ENCODE measurements at regions not wholly inside any gene's neighbourhood (a gene's known extent, or its start where the extent isn't known, plus 50 kb on each side); places are given as distances from the start of the nearest gene placed in this dataset.

DNA sequence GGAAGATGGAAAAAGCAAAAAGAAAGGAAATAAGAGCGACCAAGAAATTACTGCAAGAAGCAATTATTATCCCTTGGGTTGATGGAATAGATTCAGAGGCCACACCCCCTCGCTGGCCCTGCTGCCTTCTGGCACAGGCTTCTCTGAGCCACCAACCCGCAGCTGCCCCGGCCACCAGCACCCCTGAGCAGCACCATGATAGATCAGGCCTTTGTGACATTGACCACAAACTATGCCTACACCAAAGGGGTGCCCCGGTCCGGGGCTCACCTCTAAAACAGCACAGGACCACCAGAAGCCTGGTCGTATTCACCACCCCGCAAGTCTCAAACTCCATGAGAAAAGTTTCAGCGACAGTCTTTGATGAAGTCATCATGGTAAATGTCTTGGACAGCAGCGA lies 1059.3 kb downstream of the SLITRK1 start:
- Histone ChIP-seq H3K27ac (ENCODE audit: low read length) (no peak overlapping the region), H3K4me3 (ENCODE audit: low read length) (no peak overlapping the region), H3K9me2 (replicated peaks; ENCODE audit: low read length) (no peaks in the 10 kb centered on the region), H3K27me3 (ENCODE audit: low read length) (no peaks in the 10 kb centered on the region), H3F3A (ENCODE audit: low read length, unreplicated experiment) (no peaks in the 10 kb centered on the region), H3K4me2 (ENCODE audit: low read length) (no peak overlapping the region), H3K36me3 (ENCODE audit: low read depth, low read length) (no peaks in the 10 kb centered on the region), H3K4me1 (ENCODE audit: insufficient read depth, low read length) (no peaks in the 10 kb centered on the region), H4K20me1 (ENCODE audit: low read length) (no peaks in the 10 kb centered on the region), H3K9me3 (ENCODE audit: low read length) (no peaks in the 10 kb centered on the region), H3K9ac (ENCODE audit: low read length) (no peak overlapping the region), H3K79me2 (ENCODE audit: low read length) (no peaks in the 10 kb centered on the region), H2AFZ (ENCODE audit: low read length) (no peak overlapping the region)
- ChIA-PET POLR2A (ENCODE audit: unreplicated experiment) (no interaction called here), CTCF (no interaction called here)
- TF ChIP-seq, protein P1, sequence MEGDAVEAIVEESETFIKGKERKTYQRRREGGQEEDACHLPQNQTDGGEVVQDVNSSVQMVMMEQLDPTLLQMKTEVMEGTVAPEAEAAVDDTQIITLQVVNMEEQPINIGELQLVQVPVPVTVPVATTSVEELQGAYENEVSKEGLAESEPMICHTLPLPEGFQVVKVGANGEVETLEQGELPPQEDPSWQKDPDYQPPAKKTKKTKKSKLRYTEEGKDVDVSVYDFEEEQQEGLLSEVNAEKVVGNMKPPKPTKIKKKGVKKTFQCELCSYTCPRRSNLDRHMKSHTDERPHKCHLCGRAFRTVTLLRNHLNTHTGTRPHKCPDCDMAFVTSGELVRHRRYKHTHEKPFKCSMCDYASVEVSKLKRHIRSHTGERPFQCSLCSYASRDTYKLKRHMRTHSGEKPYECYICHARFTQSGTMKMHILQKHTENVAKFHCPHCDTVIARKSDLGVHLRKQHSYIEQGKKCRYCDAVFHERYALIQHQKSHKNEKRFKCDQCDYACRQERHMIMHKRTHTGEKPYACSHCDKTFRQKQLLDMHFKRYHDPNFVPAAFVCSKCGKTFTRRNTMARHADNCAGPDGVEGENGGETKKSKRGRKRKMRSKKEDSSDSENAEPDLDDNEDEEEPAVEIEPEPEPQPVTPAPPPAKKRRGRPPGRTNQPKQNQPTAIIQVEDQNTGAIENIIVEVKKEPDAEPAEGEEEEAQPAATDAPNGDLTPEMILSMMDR (conservative IDR thresholded peaks at IDR 0.05; ENCODE audit: low read depth, low read length): no peak
- TF ChIP-seq EZH2phosphoT487 (IDR thresholded peaks at IDR 0.05; ENCODE audit: borderline replicate concordance, low read length) (no peak), EZH2 (IDR thresholded peaks at IDR 0.05; ENCODE audit: low read length, unreplicated experiment) (no peak)
- intact Hi-C loops (cut with micrococcal nuclease): no loop called here
- BruUV-seq (replicated peaks): no TSS peak
- ATAC-seq (no peak), DNase-seq (no peak)

DNA sequence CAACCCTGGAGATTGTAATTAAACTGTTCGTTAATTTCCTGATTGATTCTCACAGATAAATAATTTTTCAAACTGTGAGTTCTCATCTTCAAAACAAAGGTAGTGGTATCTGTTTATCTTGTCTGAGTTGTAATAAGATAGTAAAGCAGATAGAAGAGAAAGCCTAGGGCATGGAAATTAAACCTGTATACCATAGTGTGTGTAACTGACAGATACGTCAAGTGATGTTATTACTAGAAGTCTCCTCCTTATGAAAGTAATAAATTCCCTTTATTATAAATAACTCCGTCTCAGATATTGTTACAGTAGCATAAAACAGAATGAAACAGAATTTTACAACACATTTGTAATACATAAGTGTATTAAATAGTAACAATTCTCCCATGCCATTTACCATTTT lies 1065.1 kb downstream of the SLITRK1 start:
- TF ChIP-seq EZH2 (IDR thresholded peaks at IDR 0.05; ENCODE audit: low read length, unreplicated experiment) (no peak), EZH2phosphoT487 (IDR thresholded peaks at IDR 0.05; ENCODE audit: borderline replicate concordance, low read length) (no peak)
- TF ChIP-seq, protein P1 (conservative IDR thresholded peaks at IDR 0.05; ENCODE audit: low read depth, low read length): no peak
- ATAC-seq (no peak), DNase-seq (no peak)
- no peak overlapping the region for H3K9ac ChIP-seq (ENCODE audit: low read length)
- H3F3A ChIP-seq (ENCODE audit: low read length, unreplicated experiment): no peaks in the 10 kb centered on the region
- no TSS peak for BruUV-seq (replicated peaks)
- intact Hi-C loops (cut with micrococcal nuclease): no loop called here
- H2AFZ ChIP-seq (ENCODE audit: low read length): no peak overlapping the region
- no peaks in the 10 kb centered on the region for H3K27me3 ChIP-seq (ENCODE audit: low read length)
- H3K27ac ChIP-seq (ENCODE audit: low read length): no peak overlapping the region
- no peaks in the 10 kb centered on the region for H3K9me2 ChIP-seq (replicated peaks; ENCODE audit: low read length)
- no peaks in the 10 kb centered on the region for H3K4me1 ChIP-seq (ENCODE audit: insufficient read depth, low read length)
- no peaks in the 10 kb centered on the region for H3K9me3 ChIP-seq (ENCODE audit: low read length)
- H3K36me3 ChIP-seq (ENCODE audit: low read depth, low read length): no peaks in the 10 kb centered on the region
- H4K20me1 ChIP-seq (ENCODE audit: low read length): no peaks in the 10 kb centered on the region
- CTCF ChIA-PET: no interaction called here
- H3K4me2 ChIP-seq (ENCODE audit: low read length): no peak overlapping the region
- no peaks in the 10 kb centered on the region for H3K79me2 ChIP-seq (ENCODE audit: low read length)
- POLR2A ChIA-PET (ENCODE audit: unreplicated experiment): no interaction called here
- H3K4me3 ChIP-seq (ENCODE audit: low read length): no peak overlapping the region

DNA sequence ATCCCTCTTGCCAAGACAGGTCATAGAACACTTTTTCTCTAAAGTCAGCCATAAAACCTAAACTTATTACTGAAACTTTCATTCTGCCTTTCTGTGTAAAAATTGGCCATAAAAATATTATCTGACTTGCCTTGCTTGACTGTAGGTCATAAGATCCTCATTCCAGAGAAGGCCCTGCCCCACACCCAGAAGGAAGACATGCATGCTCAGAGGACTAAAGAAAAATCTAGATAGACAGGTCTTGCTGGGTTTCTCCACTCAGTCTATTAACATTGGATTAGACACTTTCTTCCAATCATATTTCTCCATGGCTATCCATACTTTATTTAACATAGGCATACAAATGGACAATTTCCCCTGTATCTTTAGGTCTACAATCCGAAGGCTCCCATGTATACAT lies 1066.5 kb downstream of the SLITRK1 start:
- POLR2A ChIA-PET (ENCODE audit: unreplicated experiment): no interaction called here
- Histone ChIP-seq H3K9ac (ENCODE audit: low read length) (no peak overlapping the region), H3K4me1 (ENCODE audit: insufficient read depth, low read length) (no peaks in the 10 kb centered on the region), H3K36me3 (ENCODE audit: low read depth, low read length) (no peaks in the 10 kb centered on the region), H4K20me1 (ENCODE audit: low read length) (no peaks in the 10 kb centered on the region), H3F3A (ENCODE audit: low read length, unreplicated experiment) (no peaks in the 10 kb centered on the region), H3K9me3 (ENCODE audit: low read length) (no peaks in the 10 kb centered on the region), H3K4me2 (ENCODE audit: low read length) (no peak overlapping the region), H3K27ac (ENCODE audit: low read length) (no peak overlapping the region), H3K27me3 (ENCODE audit: low read length) (no peaks in the 10 kb centered on the region), H3K9me2 (replicated peaks; ENCODE audit: low read length) (no peaks in the 10 kb centered on the region), H3K79me2 (ENCODE audit: low read length) (no peaks in the 10 kb centered on the region), H2AFZ (ENCODE audit: low read length) (no peak overlapping the region), H3K4me3 (ENCODE audit: low read length) (no peak overlapping the region)
- TF ChIP-seq EZH2phosphoT487 (IDR thresholded peaks at IDR 0.05; ENCODE audit: borderline replicate concordance, low read length): no peak
- TF ChIP-seq, protein P1 (conservative IDR thresholded peaks at IDR 0.05; ENCODE audit: low read depth, low read length): no peak
- TF ChIP-seq EZH2 (IDR thresholded peaks at IDR 0.05; ENCODE audit: low read length, unreplicated experiment): no peak
- BruUV-seq (replicated peaks): no TSS peak
- CTCF ChIA-PET: no interaction called here
- DNase-seq (peak; percentile 15), ATAC-seq (0 out of 2 replicates have a peak, but pooled peaks have one; percentile 38)
- intact Hi-C loops (cut with micrococcal nuclease): no loop called here
